Stomach (tissue), 8 donors: ENCODE measurements at regions not wholly inside any gene's neighbourhood (a gene's known extent, or its start where the extent isn't known, plus 50 kb on each side); places are given as distances from the start of the nearest gene placed in this dataset.

Experiments used
- DNase-seq, 2 donors: peaks; one replicate each; pipeline versions ENCODE4 v3.0.0 to v3.0.0-alpha.2; 2013 to 2019
- H3K27ac ChIP-seq, 5 donors: fragments of 200-600 bp in 4 of 5; sonication (generic) in 4 of 5; one replicate each; pipeline ENCODE4 v1.5.1; 2013 to 2019; ENCODE audit warnings: mild to moderate bottlenecking in 1 of 5, moderate library complexity in 1 of 5
- H3K27me3 ChIP-seq, 3 donors: fragments of 200-600 bp; sonication (generic); one replicate each; pipeline ENCODE4 v1.5.1; 2017 to 2019; ENCODE audit warnings: mixed run types in 1 of 3
- H3K36me3 ChIP-seq, 4 donors: fragments of 200-600 bp; sonication (generic); 1 replicate in 3 of 4; 2 replicates in 1 of 4; pipeline ENCODE4 v1.5.1; 2016 to 2019
- H3K4me1 ChIP-seq, 4 donors: fragments of 200-600 bp; sonication (generic); one replicate each; pipeline ENCODE4 v1.5.1; 2016 to 2019
- H3K4me3 ChIP-seq, 4 donors: fragments of 200-600 bp; sonication (generic) in 3 of 4; one replicate each; pipeline ENCODE4 v1.5.1; 2016 to 2019; ENCODE audit warnings: mild to moderate bottlenecking in 1 of 4
- H3K9me3 ChIP-seq, 4 donors: fragments of 200-600 bp; sonication (generic); one replicate each; pipeline ENCODE4 v1.5.1; 2016 to 2019
- CTCF ChIP-seq, 7 experiments: fragments of 450-650 bp in 4 of 7; fragments of 200-600 bp in 3 of 7; sonication (generic) in 3 of 7; IDR thresholded peaks; one replicate each; pipeline ENCODE4 v1.5.1; 2016 to 2019; ENCODE audit warnings: antibody characterized with exemption in 7 of 7, control low read depth in 2 of 7, mild to moderate bottlenecking in 1 of 7
- EP300 ChIP-seq: sonication (generic); formaldehyde crosslinking; IDR thresholded peaks from one replicate; pipeline ENCODE4 v1.6.1; 2017; ENCODE audit warnings: antibody characterized with exemption
- POLR2A ChIP-seq, 4 donors: fragments of 450-650 bp; IDR thresholded peaks; one replicate each; pipeline ENCODE4 v1.6.1; 2016; ENCODE audit warnings: antibody characterized with exemption in 4 of 4, control low read depth in 2 of 4, mild to moderate bottlenecking in 1 of 4, moderate library complexity in 1 of 4
- POLR2AphosphoS5 ChIP-seq, 3 donors: sonication (generic); formaldehyde crosslinking; IDR thresholded peaks; one replicate each; pipeline ENCODE4 v1.6.1; 2016; ENCODE audit warnings: antibody characterized with exemption in 3 of 3
- WGBS, 5 donors: extraction: QIAGEN DNeasy Blood & Tissue Kit in 3 of 5; methylation state at CpG; one replicate each; pipeline versions ENCODE4 v1.1.5 to v1.1.7; 2013 to 2018; 5-methylcytosine and 5-hydroxymethylcytosine counted together
- intact Hi-C: fragments of 100-400 bp; cut with DNase I; formaldehyde crosslinking; loops from one replicate; pipeline ENCODE4 v1.15.1; 2023; ENCODE audit warnings: low total_unique reads
- donor health status: healthy with polysubstance abuse.
- donor health status: Bipolar disorder and iron deficiency.
- donor health status: healthy.

- Histone ChIP-seq H3K4me1 (no peaks in the 10 kb centered on the region), H3K27me3 (no peaks in the 10 kb centered on the region), H3K27ac (no peak overlapping the region), H3K36me3 (no peaks in the 10 kb centered on the region), H3K4me3 (no peak overlapping the region), H3K9me3 (no peaks in the 10 kb centered on the region)
- TF ChIP-seq POLR2AphosphoS5 (IDR thresholded peaks at IDR 0.05) (no peak), CTCF (IDR thresholded peaks at IDR 0.05) (no peak), EP300 (no peak), POLR2A (IDR thresholded peaks at IDR 0.05) (no peak)
- intact Hi-C loops, result no loop called here
- no peak for DNase-seq
Measured at GRCh38 chr2:145909766-145910165, 1389.8 kb upstream of the ZEB2 start.

- intact Hi-C loops, result no loop called here
Measured at GRCh38 chr2:145909175-145909755, 1389.3 kb upstream of the ZEB2 start.

GRCh38 chr2:145906354-145906753 is 1386.4 kb upstream of the ZEB2 start:
- Histone ChIP-seq H3K27ac (no peak overlapping the region), H3K27me3 (no peaks in the 10 kb centered on the region), H3K36me3 (no peaks in the 10 kb centered on the region), H3K4me3 (no peak overlapping the region), H3K4me1 (no peaks in the 10 kb centered on the region), H3K9me3 (peaks cover 0 to 8% (median 3%) of the 10 kb centered on the region in 4 donors)
- intact Hi-C loops, result no loop called here
- WGBS, 5 donors, result 45 to 82% (median 70%) methylated on average over 1 of the region's 1 CpG
- TF ChIP-seq POLR2A (IDR thresholded peaks at IDR 0.05) (no peak), CTCF (IDR thresholded peaks at IDR 0.05) (no peak), EP300 (no peak), POLR2AphosphoS5 (IDR thresholded peaks at IDR 0.05) (no peak)
- DNase-seq, result peak in 1 of 2 donors; percentile 19

More at GRCh38 chr2:145909175-145909755, 1389.3 kb upstream of the ZEB2 start:
- H3K27me3 ChIP-seq, result no peaks in the 10 kb centered on the region
- TF ChIP-seq POLR2AphosphoS5 (IDR thresholded peaks at IDR 0.05), result no peak
- TF ChIP-seq POLR2A (IDR thresholded peaks at IDR 0.05), result no peak
- no peak for TF ChIP-seq CTCF (IDR thresholded peaks at IDR 0.05)
- TF ChIP-seq EP300, result no peak
- no peaks in the 10 kb centered on the region for H3K36me3 ChIP-seq
- no peak overlapping the region for H3K4me3 ChIP-seq
- no peaks in the 10 kb centered on the region for H3K4me1 ChIP-seq
- WGBS, 5 donors, result 78 to 87% (median 82%) methylated on average over 5 of the region's 5 CpGs
- H3K9me3 ChIP-seq, result no peaks in the 10 kb centered on the region
- no peak for DNase-seq
- no peak overlapping the region for H3K27ac ChIP-seq

GRCh38 chr2:145905371-145905770 is 1385.5 kb upstream of the ZEB2 start:
- H3K27ac ChIP-seq, result no peak overlapping the region
- no peak for TF ChIP-seq CTCF (IDR thresholded peaks at IDR 0.05)
- no peak for TF ChIP-seq EP300
- TF ChIP-seq POLR2A (IDR thresholded peaks at IDR 0.05), result no peak
- TF ChIP-seq POLR2AphosphoS5 (IDR thresholded peaks at IDR 0.05), result no peak
- no peaks in the 10 kb centered on the region for H3K4me1 ChIP-seq
- H3K27me3 ChIP-seq, result no peaks in the 10 kb centered on the region
- intact Hi-C loops, result no loop called here
- WGBS, 5 donors, result 31 to 77% (median 57%) methylated on average over 1 of the region's 1 CpG
- H3K4me3 ChIP-seq, result no peak overlapping the region
- H3K9me3 ChIP-seq, result peaks cover 0 to 8% (median 3%) of the 10 kb centered on the region in 4 donors
- H3K36me3 ChIP-seq, result no peaks in the 10 kb centered on the region
- DNase-seq, result no peak
